ENCODE measurements at regions not wholly inside any gene's neighbourhood (a gene's known extent, or its start where the extent isn't known, plus 50 kb on each side); places are given as distances from the start of the nearest gene placed in this dataset.

DNA sequence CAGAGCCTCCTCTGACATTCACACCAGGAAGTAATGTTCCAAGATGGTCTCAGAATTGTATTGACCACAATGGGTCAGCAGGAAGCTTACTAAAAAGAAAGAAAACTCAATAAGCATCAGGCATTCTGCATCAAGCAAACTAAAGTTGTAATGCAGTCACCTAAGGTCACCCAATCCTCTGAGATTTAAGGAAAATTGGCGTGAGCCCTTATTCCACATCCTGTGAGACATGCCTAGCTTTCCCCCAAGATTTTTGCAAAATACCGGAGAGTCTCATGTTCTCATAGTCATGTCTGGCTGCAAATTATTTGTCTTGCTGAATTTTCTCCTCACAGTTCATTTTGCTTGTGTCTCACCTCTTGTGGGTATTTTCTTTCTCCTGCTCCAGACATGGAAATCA, 417.1 kb upstream of the SOX9 start:
- Histone ChIP-seq H3K4me1 (replicated peaks in 1 of 4; ENCODE audit: control insufficient read depth in 3 of 4, insufficient read depth in 4 of 4, low read length in 3 of 4) (no peaks in the 10 kb centered on the region), H4K20me1 (replicated peaks in 1 of 2; ENCODE audit: control insufficient read depth in 1 of 2, insufficient read depth in 2 of 2, low read length in 2 of 2) (no peaks in the 10 kb centered on the region), H3K4me3 (ENCODE audit: extremely low read depth in 1 of 4, insufficient read depth in 2 of 4, low read depth in 3 of 4, low read length in 4 of 4) (no peak overlapping the region), H4K5ac (ENCODE audit: insufficient read length, low read depth, low read length) (no peak overlapping the region), H2BK120ac (replicated peaks; ENCODE audit: low read depth, low read length) (no peak overlapping the region), H3K56ac (replicated peaks; ENCODE audit: insufficient read length, low read depth, low read length) (no peak overlapping the region), H2BK5ac (ENCODE audit: low read depth, low read length) (no peak overlapping the region), H3K27me3 (replicated peaks in 1 of 4; ENCODE audit: control insufficient read depth in 3 of 4, extremely low read depth in 1 of 4, insufficient read depth in 3 of 4, low read length in 3 of 4) (no peaks in the 10 kb centered on the region), H3K18ac (ENCODE audit: extremely low read depth, low read length) (no peak overlapping the region), H3K4me2 (ENCODE audit: insufficient read depth in 1 of 2, low read depth in 2 of 2, low read length in 2 of 2) (no peak overlapping the region), H2AK5ac (ENCODE audit: low read depth, low read length) (no peak overlapping the region), H2AFZ (ENCODE audit: low read length) (no peak overlapping the region), H3K23ac (ENCODE audit: insufficient read length) (no peak overlapping the region), H3K9me3 (ENCODE audit: insufficient read depth in 2 of 2, low read depth in 1 of 2, low read length in 1 of 2) (no peaks in the 10 kb centered on the region), H4K91ac (replicated peaks; ENCODE audit: insufficient read length, low read length) (no peak overlapping the region), H2BK20ac (ENCODE audit: low read length) (no peak overlapping the region), H3K4ac (replicated peaks; ENCODE audit: insufficient read length, low read depth, low read length) (no peak overlapping the region), H3K23me2 (ENCODE audit: low read depth, low read length) (no peaks in the 10 kb centered on the region), H2BK15ac (ENCODE audit: low read length) (no peak overlapping the region), H4K8ac (ENCODE audit: extremely low read depth, insufficient read depth, low read length) (no peak overlapping the region), H3K79me1 (ENCODE audit: low read depth, low read length) (no peaks in the 10 kb centered on the region), H3K27ac (ENCODE audit: low read depth, low read length) (no peak overlapping the region), H3K9ac (replicated peaks in 1 of 4; ENCODE audit: extremely low read depth in 1 of 4, low read depth in 3 of 4, low read length in 3 of 4) (no peak overlapping the region), H2BK12ac (ENCODE audit: low read depth, low read length) (no peak overlapping the region), H3K14ac (ENCODE audit: insufficient read length) (no peak overlapping the region), H3K79me2 (ENCODE audit: control insufficient read depth in 1 of 2, insufficient read depth in 2 of 2, low read length in 2 of 2) (no peaks in the 10 kb centered on the region), H3K36me3 (ENCODE audit: control insufficient read depth in 2 of 4, insufficient read depth in 4 of 4, low read length in 3 of 4) (no peaks in the 10 kb centered on the region)
- WGBS, 2 experiments (ENCODE audit: extremely low coverage in 1 of 2, insufficient coverage in 1 of 2, insufficient read length in 1 of 2, insufficient replicate concordance in 2 of 2, low coverage in 1 of 2, low lambda C conversion rate in 2 of 2, missing lambda C conversion rate in 1 of 2): 88% methylated on average over 2 of the region's 2 CpGs; no CpG with 5 or more reads in 1 of the 2 experiments
- ChIA-PET POLR2A (ENCODE audit: partially characterized antibody) (no interaction called here), CTCF (ENCODE audit: partially characterized antibody) (no interaction called here)
- no peak for FAIRE-seq
- no peak for DNase-seq (ENCODE audit: low read depth in 1 of 2, low spot score in 2 of 2)
- no peak for TF ChIP-seq KDM5A (IDR thresholded peaks at IDR 0.05; ENCODE audit: low read length)
- TF ChIP-seq CEBPB (IDR thresholded peaks at IDR 0.05; ENCODE audit: low read depth, low read length): no peak
- no peak for TF ChIP-seq HDAC2 (IDR thresholded peaks at IDR 0.05; ENCODE audit: borderline replicate concordance in 1 of 2, low read depth in 2 of 2, low read length in 2 of 2)
- TF ChIP-seq SRF (IDR thresholded peaks at IDR 0.05; ENCODE audit: low read depth, low read length): no peak
- TF ChIP-seq, protein P1, sequence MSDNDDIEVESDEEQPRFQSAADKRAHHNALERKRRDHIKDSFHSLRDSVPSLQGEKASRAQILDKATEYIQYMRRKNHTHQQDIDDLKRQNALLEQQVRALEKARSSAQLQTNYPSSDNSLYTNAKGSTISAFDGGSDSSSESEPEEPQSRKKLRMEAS (IDR thresholded peaks at IDR 0.05): no peak
- no peak for TF ChIP-seq SIX5 (IDR thresholded peaks at IDR 0.05; ENCODE audit: low read depth, low read length)
- TF ChIP-seq SP1 (IDR thresholded peaks at IDR 0.05; ENCODE audit: low read depth, low read length): no peak
- no peak for TF ChIP-seq ZNF274 (IDR thresholded peaks at IDR 0.05; ENCODE audit: borderline replicate concordance, extremely low read depth, low read length)
- TF ChIP-seq YY1 (IDR thresholded peaks at IDR 0.05; ENCODE audit: low read depth, low read length): no peak
